B cell (primary cell): ENCODE measurements at regions not wholly inside any gene's neighbourhood (a gene's known extent, or its start where the extent isn't known, plus 50 kb on each side); places are given as distances from the start of the nearest gene placed in this dataset.

Source experiments
- EZH2 ChIP-seq: IDR thresholded peaks from 2 replicates; pipeline ENCODE4 v1.6.1; 2012; ENCODE audit warnings: borderline replicate concordance, low read depth, mild to moderate bottlenecking, moderate library complexity, low read length; ENCODE audit not compliant: insufficient read depth, poor library complexity, severe bottlenecking
- TF ChIP-seq, protein P1 (sequence below): fragments of 200-600 bp; IDR thresholded peaks from one replicate; pipeline ENCODE4 v1.8.0; 2022; ENCODE audit warnings: antibody characterized with exemption, mild to moderate bottlenecking

DNA sequence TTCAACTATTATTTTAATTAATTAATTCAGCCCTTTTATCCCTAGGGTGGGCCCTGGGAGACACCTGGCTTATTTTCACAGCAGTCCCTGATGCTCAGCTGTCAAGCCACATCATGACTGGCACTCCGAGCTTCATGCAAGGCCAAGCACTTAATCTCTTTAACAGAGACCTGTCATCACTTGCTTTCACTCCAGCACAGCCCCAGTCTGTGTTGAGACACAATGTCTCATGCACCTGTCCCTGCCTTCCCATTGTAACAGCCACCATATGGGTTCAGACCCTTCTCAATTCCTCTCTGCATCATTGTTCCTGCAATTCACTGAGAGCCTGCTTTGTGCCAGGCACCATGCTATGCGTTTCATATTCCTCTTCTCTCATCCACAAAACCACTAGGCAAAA lies 222.2 kb upstream of the TENM4 start:
- TF ChIP-seq, protein P1, sequence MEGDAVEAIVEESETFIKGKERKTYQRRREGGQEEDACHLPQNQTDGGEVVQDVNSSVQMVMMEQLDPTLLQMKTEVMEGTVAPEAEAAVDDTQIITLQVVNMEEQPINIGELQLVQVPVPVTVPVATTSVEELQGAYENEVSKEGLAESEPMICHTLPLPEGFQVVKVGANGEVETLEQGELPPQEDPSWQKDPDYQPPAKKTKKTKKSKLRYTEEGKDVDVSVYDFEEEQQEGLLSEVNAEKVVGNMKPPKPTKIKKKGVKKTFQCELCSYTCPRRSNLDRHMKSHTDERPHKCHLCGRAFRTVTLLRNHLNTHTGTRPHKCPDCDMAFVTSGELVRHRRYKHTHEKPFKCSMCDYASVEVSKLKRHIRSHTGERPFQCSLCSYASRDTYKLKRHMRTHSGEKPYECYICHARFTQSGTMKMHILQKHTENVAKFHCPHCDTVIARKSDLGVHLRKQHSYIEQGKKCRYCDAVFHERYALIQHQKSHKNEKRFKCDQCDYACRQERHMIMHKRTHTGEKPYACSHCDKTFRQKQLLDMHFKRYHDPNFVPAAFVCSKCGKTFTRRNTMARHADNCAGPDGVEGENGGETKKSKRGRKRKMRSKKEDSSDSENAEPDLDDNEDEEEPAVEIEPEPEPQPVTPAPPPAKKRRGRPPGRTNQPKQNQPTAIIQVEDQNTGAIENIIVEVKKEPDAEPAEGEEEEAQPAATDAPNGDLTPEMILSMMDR: no peak
- TF ChIP-seq EZH2: no peak
